ENCODE measurements at regions not wholly inside any gene's neighbourhood (a gene's known extent, or its start where the extent isn't known, plus 50 kb on each side); places are given as distances from the start of the nearest gene placed in this dataset.

- TF ChIP-seq POLR2AphosphoS5 (IDR thresholded peaks at IDR 0.05; ENCODE audit: insufficient read depth in 1 of 2, low read depth in 1 of 2): no peak
- TF ChIP-seq, protein P1, sequence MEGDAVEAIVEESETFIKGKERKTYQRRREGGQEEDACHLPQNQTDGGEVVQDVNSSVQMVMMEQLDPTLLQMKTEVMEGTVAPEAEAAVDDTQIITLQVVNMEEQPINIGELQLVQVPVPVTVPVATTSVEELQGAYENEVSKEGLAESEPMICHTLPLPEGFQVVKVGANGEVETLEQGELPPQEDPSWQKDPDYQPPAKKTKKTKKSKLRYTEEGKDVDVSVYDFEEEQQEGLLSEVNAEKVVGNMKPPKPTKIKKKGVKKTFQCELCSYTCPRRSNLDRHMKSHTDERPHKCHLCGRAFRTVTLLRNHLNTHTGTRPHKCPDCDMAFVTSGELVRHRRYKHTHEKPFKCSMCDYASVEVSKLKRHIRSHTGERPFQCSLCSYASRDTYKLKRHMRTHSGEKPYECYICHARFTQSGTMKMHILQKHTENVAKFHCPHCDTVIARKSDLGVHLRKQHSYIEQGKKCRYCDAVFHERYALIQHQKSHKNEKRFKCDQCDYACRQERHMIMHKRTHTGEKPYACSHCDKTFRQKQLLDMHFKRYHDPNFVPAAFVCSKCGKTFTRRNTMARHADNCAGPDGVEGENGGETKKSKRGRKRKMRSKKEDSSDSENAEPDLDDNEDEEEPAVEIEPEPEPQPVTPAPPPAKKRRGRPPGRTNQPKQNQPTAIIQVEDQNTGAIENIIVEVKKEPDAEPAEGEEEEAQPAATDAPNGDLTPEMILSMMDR (IDR thresholded peaks at IDR 0.05): no peak
- no peak for TF ChIP-seq POLR2A (IDR thresholded peaks at IDR 0.05)
These were observed 163.2 kb downstream of the CHST1 start for GRCh38 chr11:45502226-45502545.

Measured in vagina (tissue), 2 donors.